Right atrium auricular region (tissue), 2 donors: ENCODE measurements at regions not wholly inside any gene's neighbourhood (a gene's known extent, or its start where the extent isn't known, plus 50 kb on each side); places are given as distances from the start of the nearest gene placed in this dataset.

Experiments used
- DNase-seq: peaks from one replicate; pipeline ENCODE4 v3.0.0-alpha.2; 2019; ENCODE audit warnings: low spot score
- H3K27ac ChIP-seq, 2 donors: fragments of 200-600 bp; sonication (generic); 1 replicate in 1 of 2; 2 replicates in 1 of 2; pipeline ENCODE4 v1.5.1; 2016 to 2019
- H3K27me3 ChIP-seq, 2 donors: fragments of 200-600 bp; sonication (generic); one replicate each; pipeline versions ENCODE4 v1.5.1 to v1.6.0; 2017 to 2019
- H3K36me3 ChIP-seq: fragments of 200-600 bp; sonication (generic); one replicate; pipeline ENCODE4 v1.5.1; 2016
- H3K4me1 ChIP-seq, 2 donors: fragments of 200-600 bp; sonication (generic); one replicate each; pipeline versions ENCODE4 v1.5.1 to v1.6.0; 2017 to 2019
- H3K4me3 ChIP-seq, 2 donors: fragments of 200-600 bp; sonication (generic); 1 replicate in 1 of 2; 2 replicates in 1 of 2; pipeline ENCODE4 v1.5.1; 2017 to 2019; ENCODE audit warnings: mild to moderate bottlenecking in 1 of 2, moderate library complexity in 1 of 2
- H3K9me3 ChIP-seq, 2 donors: fragments of 200-600 bp; sonication (generic); one replicate each; pipeline ENCODE4 v1.5.1; 2019
- CTCF ChIP-seq, 2 donors: fragments of 200-600 bp; sonication (generic); IDR thresholded peaks; one replicate each; pipeline ENCODE4 v1.5.1; 2019; ENCODE audit warnings: antibody characterized with exemption in 2 of 2

DNA sequence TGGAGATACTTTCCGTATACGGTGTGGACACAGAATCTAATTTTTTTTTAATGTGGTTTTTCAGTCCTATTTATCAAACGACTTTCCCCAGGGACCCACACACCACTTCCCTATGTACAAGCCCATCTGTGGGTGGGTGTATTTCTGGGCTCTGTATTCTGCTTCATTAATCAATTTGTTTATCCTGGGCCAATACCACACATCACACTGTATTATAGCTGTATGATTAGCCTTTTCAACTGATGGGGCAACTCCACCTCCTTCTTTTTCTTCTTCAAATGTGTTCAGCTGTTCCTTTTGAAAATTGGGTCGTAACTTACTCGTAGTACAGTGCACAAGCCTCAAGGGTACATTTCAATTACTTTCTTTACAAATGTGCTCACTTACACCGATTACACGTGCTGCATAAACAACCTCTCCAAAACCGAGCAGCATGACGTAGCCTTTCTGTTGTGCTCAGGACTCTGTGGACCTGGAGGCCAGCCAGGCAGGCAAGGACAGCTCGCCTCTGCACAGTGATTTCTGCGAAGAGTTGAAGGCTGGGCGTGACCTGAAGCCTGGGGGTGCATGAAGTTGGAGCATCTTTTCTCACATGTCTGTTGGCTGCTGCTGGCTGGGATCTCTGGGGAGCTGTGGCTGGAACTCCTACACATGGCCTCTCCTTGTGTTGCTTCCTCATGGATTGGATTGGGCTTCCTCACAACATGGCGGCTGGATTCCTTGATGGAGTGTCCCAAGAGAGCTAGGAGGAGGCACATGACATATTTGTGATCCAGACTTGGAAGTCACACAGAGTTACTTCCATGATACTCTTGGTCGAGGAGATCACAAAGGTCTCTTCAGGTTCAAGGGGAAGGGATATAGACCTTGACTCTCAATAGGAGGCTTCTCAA lies 126.5 kb downstream of the CRYAA start:
- no peaks in the 10 kb centered on the region for H3K4me1 ChIP-seq
- no peaks in the 10 kb centered on the region for H3K36me3 ChIP-seq
- no peak for DNase-seq
- H3K9me3 ChIP-seq: peaks cover 0 to 8% of the 10 kb centered on the region in 2 donors
- H3K27ac ChIP-seq: no peak overlapping the region
- no peaks in the 10 kb centered on the region for H3K27me3 ChIP-seq
- H3K4me3 ChIP-seq: no peak overlapping the region
- TF ChIP-seq CTCF (IDR thresholded peaks at IDR 0.05): no peak

DNA sequence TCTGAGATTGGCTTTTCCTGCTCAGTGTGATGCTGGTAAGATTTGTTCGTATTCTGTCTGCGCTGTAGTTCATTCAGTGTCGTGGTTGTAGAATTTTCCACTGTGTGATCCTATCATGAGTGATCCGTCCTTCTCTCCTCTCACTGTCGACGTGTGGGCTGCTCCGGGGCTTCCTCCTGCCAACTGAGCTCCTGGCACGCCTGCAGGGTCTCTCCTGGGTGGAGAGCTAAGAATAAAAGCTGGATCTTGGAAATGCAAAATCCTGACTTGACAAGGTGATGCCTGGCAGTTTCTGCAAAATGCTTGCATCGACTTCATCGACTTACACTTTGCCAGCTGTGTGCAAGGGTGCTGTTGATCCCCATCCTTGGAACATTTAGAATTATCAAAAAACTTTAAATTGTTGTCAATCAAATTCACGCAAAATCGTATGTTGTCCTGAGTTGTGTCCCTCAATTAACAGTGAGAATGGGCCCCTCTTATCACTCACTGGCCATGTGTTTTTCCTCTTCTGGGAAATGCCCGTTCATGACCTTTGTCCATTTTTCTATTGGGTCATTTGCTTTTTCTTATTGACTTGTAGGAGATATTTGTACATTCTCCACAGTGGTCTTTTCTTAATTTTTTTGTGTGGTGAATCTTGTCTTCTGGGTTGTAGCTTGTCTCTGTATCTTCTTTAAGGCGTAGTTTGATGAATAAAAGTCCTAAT lies 125.5 kb downstream of the CRYAA start:
- DNase-seq: no peak
- Histone ChIP-seq H3K9me3 (peaks cover 0 to 8% of the 10 kb centered on the region in 2 donors), H3K27ac (no peak overlapping the region), H3K4me3 (no peak overlapping the region), H3K4me1 (no peaks in the 10 kb centered on the region), H3K36me3 (no peaks in the 10 kb centered on the region), H3K27me3 (no peaks in the 10 kb centered on the region)
- no peak for TF ChIP-seq CTCF (IDR thresholded peaks at IDR 0.05)

DNA sequence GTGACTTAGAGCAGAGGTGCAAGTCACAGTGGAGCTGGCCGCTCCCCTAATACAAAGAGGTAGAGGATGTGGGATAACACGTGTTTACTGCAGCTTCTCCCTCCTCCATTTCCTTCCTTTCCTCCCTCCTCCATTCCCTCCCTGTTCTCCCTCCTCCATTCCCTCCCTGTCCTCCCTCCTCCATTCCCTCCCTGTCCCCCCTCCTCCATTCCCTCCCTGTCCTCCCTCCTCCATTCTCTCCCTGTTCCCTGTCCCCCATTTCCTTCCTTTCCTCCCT lies 124.0 kb downstream of the CRYAA start:
- H3K36me3 ChIP-seq: no peaks in the 10 kb centered on the region
- peaks cover 0 to 8% of the 10 kb centered on the region in 2 donors for H3K9me3 ChIP-seq
- H3K4me3 ChIP-seq: no peak overlapping the region
- H3K27me3 ChIP-seq: no peaks in the 10 kb centered on the region
- DNase-seq: no peak
- no peak for TF ChIP-seq CTCF (IDR thresholded peaks at IDR 0.05)
- H3K4me1 ChIP-seq: no peaks in the 10 kb centered on the region
- no peak overlapping the region for H3K27ac ChIP-seq

- no peak for TF ChIP-seq CTCF (IDR thresholded peaks at IDR 0.05)
- DNase-seq: no peak
Measured at GRCh38 chr21:43292041-43292865, 123.4 kb downstream of the CRYAA start.

GRCh38 chr21:43291347-43291950 lies 122.6 kb downstream of the CRYAA start:
- Histone ChIP-seq H3K27me3 (no peaks in the 10 kb centered on the region), H3K4me3 (no peak overlapping the region), H3K36me3 (no peaks in the 10 kb centered on the region), H3K9me3 (peaks cover 0 to 8% of the 10 kb centered on the region in 2 donors), H3K27ac (no peak overlapping the region), H3K4me1 (no peaks in the 10 kb centered on the region)
- TF ChIP-seq CTCF (IDR thresholded peaks at IDR 0.05): no peak
- no peak for DNase-seq

More at GRCh38 chr21:43292041-43292865, 123.4 kb downstream of the CRYAA start:
- H3K27ac ChIP-seq: no peak overlapping the region
- peaks cover 0 to 8% of the 10 kb centered on the region in 2 donors for H3K9me3 ChIP-seq
- H3K27me3 ChIP-seq: no peaks in the 10 kb centered on the region
- H3K4me3 ChIP-seq: no peak overlapping the region
- H3K36me3 ChIP-seq: no peaks in the 10 kb centered on the region
- no peaks in the 10 kb centered on the region for H3K4me1 ChIP-seq
